T47D (cell line): ENCODE measurements at regions not wholly inside any gene's neighbourhood (a gene's known extent, or its start where the extent isn't known, plus 50 kb on each side); places are given as distances from the start of the nearest gene placed in this dataset.

Source experiments
- DNase-seq, 2 experiments: peaks; one replicate each; pipeline versions ENCODE4 v3.0.0 to v3.0.0-alpha.2; 2011 to 2012; ENCODE audit warnings: low read depth in 1 of 2, low spot score in 1 of 2
- JUND ChIP-seq: IDR thresholded peaks from 2 replicates; pipeline ENCODE4 v1.6.1; 2012; ENCODE audit warnings: low read depth
- in situ Hi-C: cut with HindIII; loops from 2 replicates; pipeline ENCODE4 v1.10.0; 2016; ENCODE audit warnings: low sequenced_read_pairs, low pct_unique_long_range_greater_than_20kb

- TF ChIP-seq JUND, result no peak
- in situ Hi-C loops, result no loop called here
- no peak for DNase-seq
Measured at GRCh38 chr2:16615687-16616615, 49.7 kb downstream of the CYRIA start.

DNA sequence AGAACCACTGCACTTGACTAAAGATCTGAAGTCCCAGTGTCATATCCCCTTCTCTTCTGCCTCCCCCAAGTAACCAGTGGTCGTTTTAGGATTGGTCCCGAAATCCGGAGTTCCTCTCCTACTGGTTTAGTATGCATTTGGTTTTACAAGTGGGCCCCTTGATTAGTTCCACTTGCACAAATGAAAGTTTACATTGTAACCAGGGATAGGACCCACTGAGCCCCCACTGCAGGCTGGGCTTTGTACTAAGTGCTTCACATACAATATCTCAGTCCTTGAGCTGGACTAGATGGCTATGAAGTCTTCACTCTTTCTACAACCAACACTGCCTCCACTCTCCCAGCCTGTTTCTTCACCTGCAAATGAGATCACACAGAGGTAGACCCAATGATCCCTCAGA is 50.4 kb downstream of the CYRIA start:
- in situ Hi-C loops, result no loop called here
- no peak for TF ChIP-seq JUND
- no peak for DNase-seq

DNA sequence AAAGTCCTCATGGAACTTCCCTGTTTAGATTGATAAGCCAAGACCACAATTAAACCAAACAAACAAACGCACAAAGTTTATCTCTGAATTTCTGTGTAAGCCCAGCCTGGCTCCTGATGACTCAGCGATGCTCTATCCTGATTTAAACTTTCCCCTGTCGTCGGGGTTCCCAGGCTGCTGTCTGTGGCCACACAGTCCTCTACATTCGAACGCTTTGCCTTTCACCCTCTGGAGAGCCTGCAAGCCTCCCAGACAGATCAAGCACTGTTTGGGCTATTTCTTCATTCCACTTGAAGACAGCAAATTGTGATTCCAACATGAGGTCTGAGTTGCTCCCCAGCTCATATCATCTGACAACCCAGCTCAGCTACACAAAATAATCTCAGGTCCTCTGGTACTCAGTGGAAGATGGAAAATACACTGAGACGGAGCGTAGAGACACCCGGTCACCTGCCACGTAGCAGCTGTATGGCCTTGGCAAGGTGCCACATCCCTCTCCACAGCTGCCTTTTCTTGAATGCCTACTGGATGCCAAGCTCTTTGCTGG is 51.2 kb downstream of the CYRIA start:
- no peak for TF ChIP-seq JUND
- DNase-seq, result no peak
- in situ Hi-C loops, result no loop called here

DNA sequence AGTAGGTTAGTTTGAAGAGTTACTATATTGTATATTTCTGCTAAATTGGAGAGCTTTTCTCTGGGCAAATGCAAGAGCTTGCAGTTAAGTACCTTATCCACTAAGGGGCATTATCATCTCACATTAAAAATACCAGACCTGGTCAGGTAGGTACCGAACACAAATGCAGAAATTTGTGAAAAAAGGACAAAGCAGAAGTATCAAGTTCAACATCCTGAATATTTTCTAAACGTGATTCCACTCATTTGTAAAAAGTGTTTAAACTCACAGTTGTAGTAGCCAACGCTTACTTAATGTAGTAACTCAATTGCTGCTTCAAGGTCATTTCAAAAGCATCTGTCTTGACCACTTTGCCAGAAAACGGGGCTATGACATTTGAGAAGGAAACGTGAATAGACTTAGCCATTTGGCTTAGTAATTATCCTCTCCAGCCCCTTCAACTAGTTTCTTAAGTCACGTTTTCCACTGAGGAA is 52.1 kb downstream of the CYRIA start:
- peak; percentile 21 to 37 for DNase-seq
- in situ Hi-C loops, result no loop called here
- no peak for TF ChIP-seq JUND

DNA sequence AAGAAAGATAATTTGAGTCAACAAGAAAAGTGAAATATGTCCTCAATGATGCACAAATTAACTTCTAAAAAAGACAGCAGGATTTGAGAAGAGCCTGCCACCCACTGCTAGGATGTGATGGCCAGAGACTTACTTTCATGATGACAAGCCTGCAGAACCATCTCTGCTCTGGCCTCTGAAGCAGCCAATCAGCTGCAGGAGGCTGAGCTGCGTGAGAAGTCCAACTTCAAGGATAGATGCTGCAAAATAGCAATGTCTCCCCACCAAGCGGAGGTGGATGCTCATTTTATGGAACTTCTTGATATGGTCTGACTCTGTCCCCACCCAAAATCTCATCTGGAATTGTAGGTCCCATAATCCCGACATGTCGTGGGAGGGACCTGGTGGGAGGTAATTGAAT is 53.1 kb downstream of the CYRIA start:
- TF ChIP-seq JUND, result no peak
- DNase-seq, result no peak
- in situ Hi-C loops, result no loop called here

- in situ Hi-C loops, result no loop called here
- DNase-seq, result no peak
Measured at GRCh38 chr2:16609786-16610185, 55.8 kb downstream of the CYRIA start.

DNA sequence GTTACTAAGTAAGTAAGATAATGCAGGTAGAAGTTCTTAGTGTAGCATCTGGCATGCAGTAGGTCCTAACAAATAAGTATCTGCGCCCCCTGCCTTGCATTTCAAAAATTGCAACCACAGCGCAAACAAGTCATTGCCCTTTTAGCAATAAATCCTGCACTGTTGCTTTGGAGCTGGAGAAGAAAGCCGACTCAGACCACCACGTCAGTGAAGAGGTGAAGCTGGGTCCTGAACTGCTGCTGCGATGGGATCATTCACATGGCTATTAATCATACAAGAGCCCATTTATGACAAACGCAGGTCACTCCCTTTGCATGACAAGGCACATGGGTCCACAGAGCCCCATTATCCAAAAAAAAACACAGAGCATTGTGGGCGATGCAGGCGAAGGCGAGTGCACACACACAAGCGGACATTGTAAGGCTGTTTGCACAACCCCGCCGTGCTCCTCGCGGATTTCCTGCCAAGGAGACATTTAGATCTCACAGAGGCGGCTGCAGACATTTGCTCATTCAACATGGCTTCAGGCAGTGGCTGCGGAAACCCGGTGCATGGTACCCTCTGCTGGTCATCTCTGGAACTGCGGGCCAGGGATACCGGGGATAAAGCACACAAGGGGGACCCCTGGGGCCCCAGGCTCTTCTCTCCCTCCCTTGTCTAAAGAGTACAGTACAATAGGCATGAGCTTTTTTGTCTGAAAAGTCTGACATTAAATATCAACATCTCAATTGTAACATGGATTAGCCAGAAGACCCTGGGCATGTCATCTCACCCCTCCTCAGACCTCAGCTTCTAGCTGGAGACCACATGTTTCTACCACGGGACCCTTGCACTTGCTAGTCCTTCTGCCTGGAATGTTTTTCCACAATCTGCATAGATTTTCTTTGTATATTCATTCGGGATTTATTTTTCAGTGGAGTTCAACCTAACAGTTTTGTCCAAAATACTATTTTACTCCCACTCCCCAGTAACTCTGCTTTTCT is 56.7 kb downstream of the CYRIA start:
- peak; percentile 15 to 69 for DNase-seq
- in situ Hi-C loops, result no loop called here
- no peak for TF ChIP-seq JUND

More at GRCh38 chr2:16609786-16610185, 55.8 kb downstream of the CYRIA start:
- TF ChIP-seq JUND, result no peak

GRCh38 chr2:16607301-16607700 is 58.3 kb downstream of the CYRIA start:
- in situ Hi-C loops, result no loop called here
- TF ChIP-seq JUND, result no peak
- no peak for DNase-seq

DNA sequence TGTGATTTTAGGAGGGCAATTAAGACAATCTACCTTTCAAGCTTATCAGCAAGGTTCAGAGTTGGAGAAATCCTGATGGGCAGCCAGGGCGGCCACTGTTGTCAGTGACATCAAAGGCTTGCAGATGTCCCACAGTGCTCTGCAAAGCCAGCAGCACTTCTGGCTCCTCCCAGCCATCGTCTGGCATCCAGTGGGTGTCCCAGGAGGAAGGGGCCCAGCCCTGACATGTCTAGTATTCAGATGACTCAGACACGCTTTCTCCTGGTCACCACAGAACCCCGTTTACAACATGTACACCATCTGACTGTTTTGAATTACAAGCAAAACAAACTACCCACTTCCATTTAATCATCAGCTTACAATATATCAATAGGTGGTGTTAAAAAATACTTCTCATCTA is 61.4 kb downstream of the CYRIA start:
- no peak for TF ChIP-seq JUND
- in situ Hi-C loops, result no loop called here
- DNase-seq, result no peak

DNA sequence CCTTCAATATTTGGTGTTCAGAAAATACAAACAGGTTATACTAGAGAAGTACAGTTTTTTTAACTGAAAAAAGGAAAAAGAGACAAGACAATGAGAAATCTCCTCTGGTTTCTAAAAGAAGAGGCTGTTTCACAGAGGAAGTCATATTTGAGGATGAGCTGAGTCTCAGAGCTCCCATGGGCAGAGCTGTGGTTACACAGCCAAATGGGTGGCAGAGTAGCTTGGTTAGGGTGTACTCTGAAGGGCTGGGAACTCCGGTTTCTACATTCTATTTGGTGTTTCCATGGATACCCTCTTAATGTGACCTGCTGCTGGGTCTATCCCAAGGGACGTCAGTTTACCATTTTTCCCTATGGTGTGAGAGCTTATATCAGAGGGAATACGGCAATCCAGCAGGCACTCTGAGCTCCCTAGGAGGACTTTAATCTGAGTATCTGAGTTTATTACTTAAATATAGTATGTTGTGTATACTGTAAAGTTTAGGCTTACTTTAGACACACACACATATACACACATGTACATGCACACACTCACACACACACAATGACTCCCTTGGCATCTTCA is 74.2 kb downstream of the CYRIA start:
- in situ Hi-C loops, result no loop called here
- TF ChIP-seq JUND, result no peak
- DNase-seq, result no peak

- TF ChIP-seq JUND, result no peak
- no peak for DNase-seq
- in situ Hi-C loops, result no loop called here
Measured at GRCh38 chr2:16589465-16589864, 76.2 kb downstream of the CYRIA start.

DNA sequence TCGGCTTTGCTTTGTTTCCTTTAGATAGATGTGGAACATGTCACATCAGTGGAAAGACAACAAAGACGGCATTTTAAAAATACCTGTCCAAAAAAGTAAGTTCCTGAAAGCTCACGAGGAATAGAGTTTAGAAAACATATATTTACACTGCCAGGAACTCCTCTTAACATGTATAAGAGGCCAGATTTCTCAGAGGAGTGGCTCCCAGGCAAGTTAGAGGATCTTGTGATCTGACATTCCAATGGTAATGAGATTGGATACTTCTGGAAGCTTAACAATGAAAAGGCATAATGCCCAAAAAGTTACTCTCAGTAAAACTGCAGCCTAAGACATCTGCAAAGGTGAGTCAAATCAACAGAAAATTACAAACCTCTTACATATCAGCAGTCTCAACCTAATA is 77.1 kb downstream of the CYRIA start:
- in situ Hi-C loops, result no loop called here
- no peak for TF ChIP-seq JUND
- DNase-seq, result no peak
